MM.1S (cell line): ENCODE measurements at regions not wholly inside any gene's neighbourhood (a gene's known extent, or its start where the extent isn't known, plus 50 kb on each side); places are given as distances from the start of the nearest gene placed in this dataset.
A peak's percentile ranks its signal among the peaks of the same experiment; 100 is the strongest.

Source experiments
- DNase-seq: peaks from one replicate; pipeline ENCODE4 v3.0.0-alpha.2; 2015
- H2AFZ ChIP-seq: fragments of 300-600 bp; sonication (generic); 2 replicates; pipeline ENCODE4 v1.6.0; 2016; ENCODE audit warnings: antibody characterized with exemption, low read length
- H3F3A ChIP-seq: fragments of 300-600 bp; sonication (generic); 2 replicates; pipeline ENCODE4 v1.6.1; 2016; ENCODE audit warnings: mild to moderate bottlenecking, antibody characterized with exemption, low read length, moderate library complexity, mixed read lengths; ENCODE audit not compliant: insufficient read depth
- H3K27ac ChIP-seq: fragments of 300-600 bp; sonication (generic); 2 replicates; pipeline ENCODE4 v1.5.1; 2016; ENCODE audit warnings: mild to moderate bottlenecking, low read length
- H3K27me3 ChIP-seq: fragments of 300-600 bp; sonication (generic); replicated peaks from 2 replicates; pipeline ENCODE4 v1.6.0; 2016; ENCODE audit warnings: low read length; ENCODE audit not compliant: insufficient read depth
- H3K36me3 ChIP-seq: fragments of 300-600 bp; sonication (generic); replicated peaks from 2 replicates; pipeline ENCODE4 v1.6.1; 2016; ENCODE audit warnings: mild to moderate bottlenecking, low read length, mixed read lengths; ENCODE audit not compliant: insufficient read depth
- H3K4me1 ChIP-seq: fragments of 300-600 bp; sonication (generic); 2 replicates; pipeline ENCODE4 v1.6.1; 2016; ENCODE audit warnings: low read length, mixed read lengths
- H3K4me2 ChIP-seq: fragments of 300-600 bp; sonication (generic); 2 replicates; pipeline ENCODE4 v1.6.0; 2016; ENCODE audit warnings: low read depth, low read length
- H3K4me3 ChIP-seq: fragments of 300-600 bp; sonication (generic); 2 replicates; pipeline ENCODE4 v1.5.1; 2016; ENCODE audit warnings: low read length, mixed read lengths
- H3K79me2 ChIP-seq: fragments of 300-600 bp; sonication (generic); 2 replicates; pipeline ENCODE4 v1.6.1; 2016; ENCODE audit warnings: mixed run types, low read length, mixed read lengths
- H3K9ac ChIP-seq: fragments of 300-600 bp; sonication (generic); 2 replicates; pipeline ENCODE4 v1.6.1; 2016; ENCODE audit warnings: low read length, mixed read lengths
- H3K9me2 ChIP-seq: fragments of 300-600 bp; sonication (generic); replicated peaks from 2 replicates; pipeline ENCODE4 v1.6.1; 2016; ENCODE audit warnings: mild to moderate bottlenecking, low read length, mixed read lengths; ENCODE audit not compliant: insufficient read depth
- H3K9me3 ChIP-seq: fragments of 300-600 bp; sonication (generic); replicated peaks from 2 replicates; pipeline ENCODE4 v1.6.1; 2016; ENCODE audit warnings: mild to moderate bottlenecking, low read length, mixed read lengths; ENCODE audit not compliant: insufficient read depth
- H4K20me1 ChIP-seq: fragments of 300-600 bp; sonication (generic); 2 replicates; pipeline ENCODE4 v1.6.1; 2016; ENCODE audit warnings: mild to moderate bottlenecking, low read length, moderate library complexity, mixed read lengths; ENCODE audit not compliant: insufficient read depth
- EZH2 ChIP-seq: fragments of 300-600 bp; sonication (generic); optimal IDR thresholded peaks from 2 replicates; pipeline ENCODE3; 2017; ENCODE audit warnings: low read depth, mild to moderate bottlenecking, antibody characterized with exemption, low read length, mixed read lengths
- EZH2phosphoT487 ChIP-seq: fragments of 300-600 bp; sonication (generic); IDR thresholded peaks from 2 replicates; pipeline ENCODE4 v1.6.1; 2018; ENCODE audit warnings: antibody characterized with exemption, low read length
- TF ChIP-seq, protein P1 (sequence below): fragments of 300-600 bp; sonication (generic); IDR thresholded peaks from 2 replicates; pipeline ENCODE4 v1.5.1; 2016; ENCODE audit warnings: antibody characterized with exemption, low read length, mixed read lengths

DNA sequence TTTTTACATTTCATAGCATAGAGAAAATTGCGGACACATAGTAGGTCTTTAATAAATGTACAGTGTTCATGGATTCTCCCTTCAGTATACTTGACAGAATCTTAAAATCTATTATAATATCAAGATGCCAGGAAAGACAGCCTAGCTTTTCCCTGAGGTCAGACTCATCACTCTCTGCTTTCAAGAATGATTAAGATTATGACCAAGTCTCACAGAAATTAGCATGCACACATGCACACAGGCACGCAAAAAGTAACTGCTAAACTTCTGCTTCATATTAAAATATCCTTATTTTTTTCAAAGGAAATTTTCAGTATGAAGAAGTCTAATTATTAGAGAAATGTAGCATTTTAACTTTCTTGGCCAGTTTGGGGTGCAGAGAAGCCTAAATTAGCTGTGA lies 493.8 kb upstream of the NECTIN3 start:
- Histone ChIP-seq H4K20me1 (no peaks in the 10 kb centered on the region), H3K4me1 (peaks cover 15% of the 10 kb centered on the region), H2AFZ (no peak overlapping the region), H3K4me2 (no peak overlapping the region), H3K27me3 (no peaks in the 10 kb centered on the region), H3K27ac (no peak overlapping the region), H3K9me2 (no peaks in the 10 kb centered on the region), H3K9ac (no peak overlapping the region), H3K9me3 (no peaks in the 10 kb centered on the region), H3F3A (no peaks in the 10 kb centered on the region), H3K79me2 (no peaks in the 10 kb centered on the region), H3K4me3 (no peak overlapping the region), H3K36me3 (no peaks in the 10 kb centered on the region)
- no peak for TF ChIP-seq EZH2
- TF ChIP-seq EZH2phosphoT487, result no peak
- TF ChIP-seq, protein P1, sequence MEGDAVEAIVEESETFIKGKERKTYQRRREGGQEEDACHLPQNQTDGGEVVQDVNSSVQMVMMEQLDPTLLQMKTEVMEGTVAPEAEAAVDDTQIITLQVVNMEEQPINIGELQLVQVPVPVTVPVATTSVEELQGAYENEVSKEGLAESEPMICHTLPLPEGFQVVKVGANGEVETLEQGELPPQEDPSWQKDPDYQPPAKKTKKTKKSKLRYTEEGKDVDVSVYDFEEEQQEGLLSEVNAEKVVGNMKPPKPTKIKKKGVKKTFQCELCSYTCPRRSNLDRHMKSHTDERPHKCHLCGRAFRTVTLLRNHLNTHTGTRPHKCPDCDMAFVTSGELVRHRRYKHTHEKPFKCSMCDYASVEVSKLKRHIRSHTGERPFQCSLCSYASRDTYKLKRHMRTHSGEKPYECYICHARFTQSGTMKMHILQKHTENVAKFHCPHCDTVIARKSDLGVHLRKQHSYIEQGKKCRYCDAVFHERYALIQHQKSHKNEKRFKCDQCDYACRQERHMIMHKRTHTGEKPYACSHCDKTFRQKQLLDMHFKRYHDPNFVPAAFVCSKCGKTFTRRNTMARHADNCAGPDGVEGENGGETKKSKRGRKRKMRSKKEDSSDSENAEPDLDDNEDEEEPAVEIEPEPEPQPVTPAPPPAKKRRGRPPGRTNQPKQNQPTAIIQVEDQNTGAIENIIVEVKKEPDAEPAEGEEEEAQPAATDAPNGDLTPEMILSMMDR, result no peak
- DNase-seq, result no peak

DNA sequence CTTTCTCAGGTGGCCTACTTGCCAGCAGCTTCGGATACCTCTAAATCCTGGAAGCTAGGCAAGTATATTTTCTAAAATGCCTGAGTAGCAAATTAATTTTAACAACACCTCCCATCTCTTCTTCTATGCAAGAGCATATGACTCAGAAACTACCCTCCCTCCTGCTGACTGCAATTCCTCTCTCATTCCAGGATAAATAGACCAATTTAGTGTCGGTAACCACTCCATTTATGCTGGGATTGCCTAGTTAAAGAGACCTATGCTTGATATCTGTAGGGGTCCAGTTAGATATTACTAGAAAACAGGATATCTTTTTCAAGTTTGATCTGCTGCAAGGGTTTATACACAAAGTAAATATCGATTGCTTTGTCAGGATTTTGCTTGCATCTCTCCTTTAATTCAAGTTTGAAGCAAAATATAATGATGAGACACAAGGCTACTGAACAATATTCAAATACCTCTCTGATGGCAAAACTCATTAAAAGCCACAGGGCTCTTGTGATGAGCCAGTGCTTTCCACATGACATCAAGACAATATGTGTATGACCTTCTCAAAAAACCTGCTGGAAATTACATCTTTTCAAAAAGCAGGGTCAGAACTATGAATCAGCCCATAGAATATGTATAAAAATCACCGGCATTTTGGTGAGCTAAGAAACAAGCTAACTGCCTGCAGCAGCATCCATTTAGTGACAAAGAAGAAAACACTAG lies 491.6 kb upstream of the NECTIN3 start:
- H3K79me2 ChIP-seq, result no peaks in the 10 kb centered on the region
- no peak for TF ChIP-seq EZH2phosphoT487
- TF ChIP-seq, protein P1, result no peak
- TF ChIP-seq EZH2, result no peak
- DNase-seq, result no peak
- no peaks in the 10 kb centered on the region for H3K9me3 ChIP-seq
- H3K9ac ChIP-seq, result no peak overlapping the region
- no peaks in the 10 kb centered on the region for H3K9me2 ChIP-seq
- H3K36me3 ChIP-seq, result no peaks in the 10 kb centered on the region
- H3K27ac ChIP-seq, result no peak overlapping the region
- H3K27me3 ChIP-seq, result no peaks in the 10 kb centered on the region
- no peak overlapping the region for H2AFZ ChIP-seq
- H3K4me2 ChIP-seq, result peak overlapping the region; percentile 44; the same call in 1 of the 2 replicates
- H3F3A ChIP-seq, result no peaks in the 10 kb centered on the region
- peaks cover 15% of the 10 kb centered on the region for H3K4me1 ChIP-seq
- no peak overlapping the region for H3K4me3 ChIP-seq
- no peaks in the 10 kb centered on the region for H4K20me1 ChIP-seq

DNA sequence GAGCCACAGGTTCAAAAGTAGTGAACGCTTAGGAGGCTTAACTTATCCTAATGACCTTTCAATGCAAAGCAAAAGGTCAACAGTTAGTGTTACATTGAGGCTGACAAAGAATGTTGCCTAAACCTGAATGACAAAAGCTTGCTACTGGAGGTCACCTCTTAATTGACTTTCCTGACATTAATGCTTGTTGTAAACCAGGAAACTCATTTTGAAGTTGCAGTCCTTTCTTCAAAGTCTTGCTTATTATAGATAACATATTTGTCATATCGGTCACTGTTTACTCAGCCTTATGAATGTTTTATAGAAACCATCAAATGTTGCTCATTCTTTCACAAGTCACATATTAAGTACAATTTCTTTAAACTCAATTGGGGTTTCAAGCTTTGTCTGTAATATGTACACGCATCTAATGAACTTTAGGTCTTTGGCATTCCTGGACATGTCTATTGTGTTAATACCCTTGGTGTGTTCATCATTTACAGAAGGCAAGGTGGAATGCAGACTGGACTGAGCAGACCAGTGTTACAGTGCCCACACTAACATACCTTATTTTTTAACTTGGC lies 488.2 kb upstream of the NECTIN3 start:
- no peaks in the 10 kb centered on the region for H3K79me2 ChIP-seq
- peaks cover 11% of the 10 kb centered on the region for H3K4me1 ChIP-seq
- TF ChIP-seq EZH2phosphoT487 (no peak), EZH2 (no peak)
- TF ChIP-seq, protein P1, result no peak
- no peak overlapping the region for H3K4me3 ChIP-seq
- no peak overlapping the region for H2AFZ ChIP-seq
- no peaks in the 10 kb centered on the region for H3K27me3 ChIP-seq
- no peak overlapping the region for H3K4me2 ChIP-seq
- H3K36me3 ChIP-seq, result no peaks in the 10 kb centered on the region
- no peaks in the 10 kb centered on the region for H4K20me1 ChIP-seq
- no peaks in the 10 kb centered on the region for H3F3A ChIP-seq
- no peaks in the 10 kb centered on the region for H3K9me3 ChIP-seq
- DNase-seq, result no peak
- no peak overlapping the region for H3K27ac ChIP-seq
- H3K9ac ChIP-seq, result no peak overlapping the region
- no peaks in the 10 kb centered on the region for H3K9me2 ChIP-seq
